ENCODE measurements at regions not wholly inside any gene's neighbourhood (a gene's known extent, or its start where the extent isn't known, plus 50 kb on each side); places are given as distances from the start of the nearest gene placed in this dataset.

GRCh38 chr2:12538138-12538694 is 178.5 kb upstream of the TRIB2 start:
- TF ChIP-seq CTCF (IDR thresholded peaks at IDR 0.05; ENCODE audit: low read depth, low read length, poor library complexity, severe bottlenecking) (no peak), EZH2phosphoT487 (IDR thresholded peaks at IDR 0.05; ENCODE audit: borderline replicate concordance, low read length) (no peak)
